Trophoblast cell (in vitro differentiated cells and primary cell): ENCODE measurements at regions not wholly inside any gene's neighbourhood (a gene's known extent, or its start where the extent isn't known, plus 50 kb on each side); places are given as distances from the start of the nearest gene placed in this dataset.

Experiments
- DNase-seq, 2 donors: peaks; one replicate each; pipeline ENCODE4 v3.0.0-alpha.2; 2016
- H2AFZ ChIP-seq: 2 replicates; pipeline ENCODE4 v1.6.1; 2013; ENCODE audit warnings: low read length, moderate library complexity, mild to moderate bottlenecking; ENCODE audit not compliant: insufficient read depth, poor library complexity
- H2AK5ac ChIP-seq: 2 replicates; pipeline ENCODE4 v1.6.1; 2013; ENCODE audit warnings: mild to moderate bottlenecking, low read length
- H2BK120ac ChIP-seq: 2 replicates; pipeline ENCODE4 v1.6.1; 2013; ENCODE audit warnings: low read length, mild to moderate bottlenecking, moderate library complexity; ENCODE audit not compliant: insufficient read depth, poor library complexity
- H2BK12ac ChIP-seq: 2 replicates; pipeline ENCODE4 v1.6.1; 2013; ENCODE audit warnings: mild to moderate bottlenecking, low read length, moderate library complexity
- H2BK5ac ChIP-seq: 2 replicates; pipeline ENCODE4 v1.6.1; 2013; ENCODE audit warnings: low read length, low read depth, moderate library complexity, mild to moderate bottlenecking; ENCODE audit not compliant: poor library complexity
- H3K14ac ChIP-seq: 2 replicates; pipeline ENCODE4 v1.6.1; 2013; ENCODE audit warnings: mild to moderate bottlenecking, low read length
- H3K18ac ChIP-seq: 2 replicates; pipeline ENCODE4 v1.6.1; 2013; ENCODE audit warnings: mild to moderate bottlenecking, low read length
- H3K23ac ChIP-seq: 2 replicates; pipeline ENCODE4 v1.6.1; 2013; ENCODE audit warnings: low read length
- H3K27ac ChIP-seq: 2 replicates; pipeline ENCODE4 v1.5.1; 2013; ENCODE audit warnings: low read depth, mild to moderate bottlenecking, inconsistent platforms, low read length, moderate library complexity
- H3K27me3 ChIP-seq: 2 replicates; pipeline ENCODE4 v1.6.1; 2013; ENCODE audit warnings: inconsistent platforms, mild to moderate bottlenecking, low read length, moderate library complexity; ENCODE audit not compliant: insufficient read depth
- H3K36me3 ChIP-seq, 2 experiments: 1 replicate in 1 of 2; 2 replicates in 1 of 2; pipeline ENCODE4 v1.6.1; 2013; ENCODE audit warnings: low read length in 2 of 2, mild to moderate bottlenecking in 2 of 2, moderate library complexity in 1 of 2; ENCODE audit not compliant: insufficient read depth in 2 of 2, control insufficient read depth in 1 of 2
- H3K4ac ChIP-seq: 2 replicates; pipeline ENCODE4 v1.6.1; 2013; ENCODE audit warnings: low read depth, mild to moderate bottlenecking, low read length, moderate library complexity
- H3K4me1 ChIP-seq, 2 experiments: 1 replicate in 1 of 2; 2 replicates in 1 of 2; pipeline ENCODE4 v1.6.1; 2013; ENCODE audit warnings: low read length in 2 of 2, mild to moderate bottlenecking in 2 of 2, moderate library complexity in 1 of 2; ENCODE audit not compliant: insufficient read depth in 2 of 2, control insufficient read depth in 1 of 2
- H3K4me2 ChIP-seq: 2 replicates; pipeline ENCODE4 v1.6.1; 2013; ENCODE audit warnings: inconsistent platforms, mild to moderate bottlenecking, low read length, moderate library complexity
- H3K4me3 ChIP-seq: 2 replicates; pipeline ENCODE4 v1.5.1; 2013; ENCODE audit warnings: mild to moderate bottlenecking, low read depth, low read length, inconsistent platforms
- H3K79me1 ChIP-seq: one replicate; pipeline ENCODE4 v1.6.1; 2013; ENCODE audit warnings: low read length
- H3K79me2 ChIP-seq: 2 replicates; pipeline ENCODE4 v1.6.1; 2013; ENCODE audit warnings: low read length, mild to moderate bottlenecking; ENCODE audit not compliant: control insufficient read depth, insufficient read depth, poor library complexity
- H3K9ac ChIP-seq: 2 replicates; pipeline ENCODE4 v1.6.1; 2013; ENCODE audit warnings: mild to moderate bottlenecking, low read length
- H3K9me3 ChIP-seq: 2 replicates; pipeline ENCODE4 v1.6.1; 2013; ENCODE audit warnings: low read depth, mild to moderate bottlenecking, control low read depth, inconsistent platforms, low read length; ENCODE audit not compliant: insufficient read depth
- H4K12ac ChIP-seq: 2 replicates; pipeline ENCODE4 v1.6.1; 2013; ENCODE audit warnings: low read depth, mild to moderate bottlenecking, low read length, moderate library complexity
- H4K8ac ChIP-seq: 2 replicates; pipeline ENCODE4 v1.6.1; 2013; ENCODE audit warnings: low read depth, mild to moderate bottlenecking, low read length, moderate library complexity
- H4K91ac ChIP-seq: one replicate; pipeline ENCODE4 v1.6.1; 2013; ENCODE audit warnings: low read depth, mild to moderate bottlenecking, low read length, moderate library complexity
- WGBS: extraction: QIAGEN DNeasy Blood & Tissue Kit; methylation state at CpG from one replicate; pipeline ENCODE4 v1.1.7; 2013; ENCODE audit warnings: missing lambda C conversion rate; ENCODE audit not compliant: insufficient read length, insufficient coverage; ENCODE audit errors: extremely low coverage; 5-methylcytosine and 5-hydroxymethylcytosine counted together

DNA sequence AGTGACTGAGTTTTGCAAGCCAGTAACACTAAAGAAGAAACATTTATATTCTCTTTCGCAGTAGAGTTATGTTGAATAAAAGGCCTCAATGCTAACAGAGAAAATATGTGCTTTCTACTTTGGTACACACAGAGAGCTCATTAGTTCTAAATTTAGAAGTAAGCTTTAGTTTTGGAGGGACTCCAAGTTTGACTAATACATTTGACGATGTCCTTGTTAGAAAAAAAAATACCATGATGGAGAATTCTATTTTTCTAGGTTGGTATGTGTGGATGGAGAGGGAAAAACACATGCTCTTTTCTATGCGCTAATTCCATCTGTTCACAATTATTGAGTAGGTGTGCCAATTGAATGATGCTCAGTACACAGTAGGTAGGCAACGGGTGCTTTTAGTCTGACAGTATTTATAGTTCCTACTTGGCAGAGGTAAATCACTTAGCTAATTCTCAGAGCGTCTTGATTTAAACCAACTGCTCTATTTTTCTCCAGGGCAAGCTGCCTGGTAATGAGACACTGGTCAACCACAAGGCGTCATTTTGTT lies 327.2 kb upstream of the AKR1E2 start:
- Histone ChIP-seq H3K9me3 (no peaks in the 10 kb centered on the region), H3K14ac (no peak overlapping the region), H3K79me2 (no peaks in the 10 kb centered on the region), H2AFZ (no peak overlapping the region), H3K36me3 (no peaks in the 10 kb centered on the region), H4K12ac (no peak overlapping the region), H2BK12ac (no peak overlapping the region), H4K8ac (no peak overlapping the region), H2BK120ac (no peak overlapping the region), H3K23ac (no peak overlapping the region), H2AK5ac (no peak overlapping the region), H3K18ac (no peak overlapping the region), H2BK5ac (no peak overlapping the region), H3K79me1 (no peaks in the 10 kb centered on the region), H3K4me2 (no peak overlapping the region), H3K27ac (no peak overlapping the region), H3K4ac (no peak overlapping the region), H3K27me3 (no peaks in the 10 kb centered on the region), H4K91ac (no peak overlapping the region), H3K9ac (no peak overlapping the region), H3K4me3 (no peak overlapping the region), H3K4me1 (no peaks in the 10 kb centered on the region)
- no peak for DNase-seq
- WGBS: no CpG with 5 or more reads among the region's 6 CpGs

GRCh38 chr10:4494551-4494950 lies 331.5 kb upstream of the AKR1E2 start:
- WGBS: no CpG with 5 or more reads among the region's 2 CpGs
- Histone ChIP-seq H3K79me2 (no peaks in the 10 kb centered on the region), H3K36me3 (no peaks in the 10 kb centered on the region)

DNA sequence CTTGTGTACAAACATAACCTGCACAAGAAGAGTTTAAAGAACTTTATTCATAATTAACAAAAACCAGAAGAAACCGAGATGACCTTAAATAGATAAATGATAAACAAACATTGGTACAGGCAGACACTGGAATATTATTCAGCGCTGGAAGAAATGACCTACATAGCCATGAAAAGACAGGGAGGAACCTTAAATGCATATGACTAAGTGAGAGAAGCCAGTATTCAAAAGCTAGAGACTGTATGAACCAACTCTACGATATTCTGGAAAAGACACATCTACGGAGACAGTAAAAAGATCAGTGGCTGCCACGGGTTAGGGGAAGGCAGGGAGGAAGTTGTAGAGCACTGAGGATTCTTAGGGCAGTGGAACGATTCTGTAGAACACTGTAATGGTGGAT lies 333.8 kb upstream of the AKR1E2 start:
- no CpG with 5 or more reads among the region's 6 CpGs for WGBS

More at GRCh38 chr10:4494551-4494950, 331.5 kb upstream of the AKR1E2 start:
- no peaks in the 10 kb centered on the region for H3K27me3 ChIP-seq
- H2AK5ac ChIP-seq: no peak overlapping the region
- H3K4me2 ChIP-seq: no peak overlapping the region
- H3K18ac ChIP-seq: no peak overlapping the region
- H3K14ac ChIP-seq: no peak overlapping the region
- DNase-seq: no peak
- no peak overlapping the region for H2BK5ac ChIP-seq
- no peak overlapping the region for H3K4ac ChIP-seq
- H4K91ac ChIP-seq: no peak overlapping the region
- H4K8ac ChIP-seq: no peak overlapping the region
- H2BK120ac ChIP-seq: no peak overlapping the region
- no peaks in the 10 kb centered on the region for H3K9me3 ChIP-seq
- no peak overlapping the region for H2BK12ac ChIP-seq
- no peak overlapping the region for H3K27ac ChIP-seq
- H3K4me1 ChIP-seq: no peaks in the 10 kb centered on the region
- H3K23ac ChIP-seq: no peak overlapping the region
- no peak overlapping the region for H3K9ac ChIP-seq
- H4K12ac ChIP-seq: no peak overlapping the region
- H3K4me3 ChIP-seq: no peak overlapping the region
- no peaks in the 10 kb centered on the region for H3K79me1 ChIP-seq
- H2AFZ ChIP-seq: no peak overlapping the region

GRCh38 chr10:4488904-4489303 lies 337.1 kb upstream of the AKR1E2 start:
- Histone ChIP-seq H2BK5ac (no peak overlapping the region), H3K18ac (no peak overlapping the region), H3K27ac (no peak overlapping the region), H3K14ac (no peak overlapping the region), H3K79me1 (no peaks in the 10 kb centered on the region), H2BK120ac (no peak overlapping the region), H4K91ac (no peak overlapping the region), H3K4me2 (no peak overlapping the region), H4K12ac (no peak overlapping the region), H3K9me3 (no peaks in the 10 kb centered on the region), H2BK12ac (no peak overlapping the region), H3K4me3 (no peak overlapping the region), H3K4ac (no peak overlapping the region), H3K4me1 (no peaks in the 10 kb centered on the region), H3K23ac (no peak overlapping the region), H3K27me3 (no peaks in the 10 kb centered on the region), H3K36me3 (no peaks in the 10 kb centered on the region), H2AFZ (no peak overlapping the region), H4K8ac (no peak overlapping the region), H3K9ac (no peak overlapping the region), H2AK5ac (no peak overlapping the region), H3K79me2 (no peaks in the 10 kb centered on the region)
- no peak for DNase-seq
- WGBS: no CpG with 5 or more reads among the region's 1 CpG

More for the DNA sequence above, 333.8 kb upstream of the AKR1E2 start:
- Histone ChIP-seq H3K79me2 (no peaks in the 10 kb centered on the region), H2AK5ac (no peak overlapping the region), H2BK120ac (no peak overlapping the region), H3K36me3 (no peaks in the 10 kb centered on the region), H3K23ac (no peak overlapping the region), H3K4me2 (no peak overlapping the region), H4K12ac (no peak overlapping the region), H4K8ac (no peak overlapping the region), H3K27me3 (no peaks in the 10 kb centered on the region), H2BK5ac (no peak overlapping the region), H3K18ac (no peak overlapping the region), H2AFZ (no peak overlapping the region), H3K9me3 (no peaks in the 10 kb centered on the region), H3K79me1 (no peaks in the 10 kb centered on the region), H3K4ac (no peak overlapping the region), H3K27ac (no peak overlapping the region), H3K4me3 (no peak overlapping the region), H2BK12ac (no peak overlapping the region), H3K14ac (no peak overlapping the region), H3K9ac (no peak overlapping the region), H4K91ac (no peak overlapping the region), H3K4me1 (no peaks in the 10 kb centered on the region)
- DNase-seq: no peak
